Stimulated activated CD8-positive, alpha-beta memory T cell treated with anti-CD3 and anti-CD28 coated beads, Interleukin-15, amount 100 ng/mL, for 24 hours (primary cell): ENCODE measurements at regions not wholly inside any gene's neighbourhood (a gene's known extent, or its start where the extent isn't known, plus 50 kb on each side); places are given as distances from the start of the nearest gene placed in this dataset.
"Not testable (repeated sequence)": the region's sequence is repeated elsewhere in the genome, so short reads cannot be mapped to it uniquely, and the experiment has no call there.

Experiments
- DNase-seq: peaks from one replicate; pipeline ENCODE4 v3.0.0-alpha.2; 2020; ENCODE audit warnings: low read depth

DNA sequence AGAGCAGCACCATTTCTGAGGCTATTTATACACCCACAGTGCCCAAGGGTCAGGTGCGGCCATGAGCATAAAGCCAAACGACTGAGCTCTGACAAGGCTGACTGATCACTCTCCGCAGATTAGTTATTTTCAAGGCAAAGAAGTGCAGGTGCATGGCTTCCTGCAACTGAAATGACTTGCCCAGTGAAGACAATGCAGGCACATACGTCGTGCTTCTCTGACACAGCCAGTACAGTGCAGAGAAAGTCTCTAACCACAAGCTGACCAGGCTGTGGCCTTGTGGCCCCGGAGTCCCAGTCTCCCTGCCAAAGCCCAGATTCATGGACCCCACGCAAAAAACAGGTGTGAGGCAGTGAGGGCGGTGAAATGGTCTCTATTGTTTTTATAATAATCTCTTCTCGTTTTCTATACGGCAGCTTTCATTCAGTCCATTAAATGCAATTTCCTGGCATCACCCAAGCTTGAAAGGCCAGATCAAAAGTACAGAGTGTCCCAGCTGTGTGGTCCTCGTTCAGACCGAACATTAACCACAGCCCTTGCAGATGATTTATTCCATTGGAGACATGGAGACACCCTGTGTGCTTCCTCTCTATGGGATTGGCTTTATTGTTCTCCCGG is 447.0 kb upstream of the ID2 start:
- DNase-seq, result no peak

DNA sequence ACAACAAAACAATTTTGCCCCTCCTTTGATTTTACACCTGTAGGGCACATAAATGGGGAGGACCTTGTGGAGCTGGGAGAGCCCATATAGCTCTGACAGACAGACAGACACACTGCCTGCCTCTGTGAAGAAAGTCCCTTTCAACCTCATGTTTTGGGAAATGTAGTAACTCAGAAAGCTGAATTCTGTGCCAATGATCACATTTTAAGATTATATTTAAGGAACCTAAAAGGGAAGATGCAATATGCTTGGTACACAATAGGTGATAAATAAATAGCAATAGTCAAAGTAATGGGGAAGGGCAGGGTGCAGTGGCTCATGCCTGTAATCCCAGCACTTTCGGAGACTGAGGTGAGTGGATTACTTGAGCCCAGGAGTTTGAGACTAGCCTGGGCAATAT is 446.4 kb upstream of the ID2 start:
- no peak for DNase-seq

DNA sequence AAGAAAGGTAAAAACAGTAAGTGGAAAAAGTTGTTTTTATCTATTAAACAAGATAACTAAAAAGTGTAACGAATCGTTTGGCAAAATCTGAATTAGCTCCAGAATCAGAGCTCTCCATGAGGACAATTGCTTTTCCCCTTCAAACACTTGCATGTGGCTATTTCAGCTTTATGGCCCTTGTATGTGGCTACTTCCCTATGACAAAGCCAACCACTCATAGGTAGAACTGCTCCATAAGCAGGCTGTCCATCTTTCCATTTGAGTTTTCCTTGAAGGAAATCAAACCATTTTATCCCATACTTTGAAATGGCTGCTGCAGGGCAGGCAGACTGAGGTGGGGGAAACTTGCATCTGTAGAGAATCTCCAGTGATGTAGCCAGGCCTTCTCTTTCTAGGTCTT is 445.5 kb upstream of the ID2 start:
- no peak for DNase-seq

DNA sequence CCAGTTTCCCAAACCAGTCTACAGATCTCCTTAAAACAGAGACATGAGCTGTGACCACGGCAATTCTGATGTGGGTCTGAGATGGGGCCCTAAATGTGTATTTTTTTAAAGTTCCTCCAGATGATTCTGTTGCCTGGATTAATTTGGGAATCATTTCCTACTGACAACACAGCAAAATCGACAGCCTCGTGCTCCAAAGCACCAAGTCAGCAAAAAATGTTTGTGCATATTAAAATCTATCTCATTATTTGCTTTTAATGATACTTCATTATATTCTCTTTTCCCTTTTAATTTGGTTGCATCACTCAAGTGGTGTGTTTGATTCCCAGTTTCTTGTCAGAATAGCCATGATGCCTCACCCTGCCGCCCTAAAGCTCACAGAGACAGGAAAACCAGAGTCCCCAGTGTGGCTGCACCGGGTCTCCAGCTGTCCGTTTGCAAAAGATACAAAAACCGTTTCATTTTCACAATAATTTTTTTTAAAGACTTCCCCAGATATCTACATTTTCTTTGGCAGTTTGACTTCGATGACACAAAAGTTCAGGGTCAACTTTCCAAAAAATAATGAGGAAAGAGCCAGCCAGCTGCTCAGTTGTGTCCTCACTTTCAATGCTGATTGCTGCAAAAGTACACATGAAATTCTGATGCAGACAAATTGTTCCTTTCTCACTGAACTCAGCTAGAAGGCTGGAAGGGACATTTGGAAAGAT is 443.2 kb upstream of the ID2 start:
- DNase-seq, result no peak

DNA sequence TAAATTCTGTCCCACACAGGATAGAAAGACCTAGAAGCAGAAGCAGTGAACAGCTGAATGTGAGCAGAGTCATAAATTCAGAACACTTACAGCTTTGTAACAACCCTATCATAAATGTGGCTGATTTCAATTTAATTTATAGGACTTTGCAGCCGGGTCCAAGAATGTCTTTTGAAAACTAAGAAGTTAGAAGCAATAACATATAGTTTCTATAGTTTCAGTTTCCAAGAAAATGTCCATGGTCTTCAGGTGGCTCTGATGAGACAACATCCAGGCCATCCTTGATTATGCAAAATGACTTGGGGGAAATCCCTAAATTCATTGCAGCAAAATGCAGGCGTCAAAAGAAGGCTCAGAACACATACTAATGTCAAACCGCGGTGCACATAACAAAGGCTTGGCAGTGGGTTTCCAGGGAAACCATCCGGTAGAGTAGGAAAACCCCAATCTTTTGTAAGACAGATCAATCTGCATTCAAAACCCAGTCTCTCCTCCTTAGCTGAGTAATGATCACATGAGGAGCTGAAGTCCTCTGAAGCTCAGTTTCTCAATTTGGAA is 442.2 kb upstream of the ID2 start:
- no peak for DNase-seq

DNA sequence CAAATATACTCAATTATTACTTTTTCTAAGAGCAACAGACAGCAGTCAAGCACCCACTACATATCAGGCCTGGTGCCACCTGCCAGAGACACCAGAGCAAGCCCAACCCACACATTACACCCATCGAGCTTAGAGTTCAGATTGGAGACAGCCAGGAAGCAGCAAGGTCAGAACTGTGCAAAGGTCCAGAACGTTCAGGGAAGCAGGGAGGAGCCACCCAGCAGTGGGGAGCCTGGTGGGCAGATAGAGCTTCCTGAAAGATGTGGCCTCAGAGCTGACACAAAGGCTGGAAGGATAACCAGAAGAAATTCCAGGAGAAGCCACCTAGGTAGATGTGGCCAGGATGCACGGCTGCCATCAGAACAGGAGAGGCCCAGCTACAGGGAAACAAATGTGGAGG is 440.5 kb upstream of the ID2 start:
- no peak for DNase-seq

DNA sequence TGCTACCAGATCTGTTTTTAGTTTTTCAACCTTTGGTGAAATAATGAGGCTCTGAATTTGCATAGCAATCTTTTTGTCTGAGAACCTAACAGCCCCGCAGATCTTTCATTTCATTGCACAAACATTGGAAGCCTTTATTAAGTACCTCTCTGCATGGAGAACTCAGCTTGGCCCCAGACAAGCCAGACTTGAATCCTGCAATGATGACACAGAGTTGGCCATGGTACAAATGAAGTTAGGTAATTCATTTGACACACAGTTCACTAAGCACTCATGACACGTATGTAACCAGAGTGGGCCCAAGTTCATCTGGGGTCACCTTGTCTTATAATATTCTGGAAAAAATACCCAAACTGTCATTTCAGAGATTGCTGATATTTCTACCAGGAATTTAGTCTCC is 439.1 kb upstream of the ID2 start:
- no peak for DNase-seq

DNA sequence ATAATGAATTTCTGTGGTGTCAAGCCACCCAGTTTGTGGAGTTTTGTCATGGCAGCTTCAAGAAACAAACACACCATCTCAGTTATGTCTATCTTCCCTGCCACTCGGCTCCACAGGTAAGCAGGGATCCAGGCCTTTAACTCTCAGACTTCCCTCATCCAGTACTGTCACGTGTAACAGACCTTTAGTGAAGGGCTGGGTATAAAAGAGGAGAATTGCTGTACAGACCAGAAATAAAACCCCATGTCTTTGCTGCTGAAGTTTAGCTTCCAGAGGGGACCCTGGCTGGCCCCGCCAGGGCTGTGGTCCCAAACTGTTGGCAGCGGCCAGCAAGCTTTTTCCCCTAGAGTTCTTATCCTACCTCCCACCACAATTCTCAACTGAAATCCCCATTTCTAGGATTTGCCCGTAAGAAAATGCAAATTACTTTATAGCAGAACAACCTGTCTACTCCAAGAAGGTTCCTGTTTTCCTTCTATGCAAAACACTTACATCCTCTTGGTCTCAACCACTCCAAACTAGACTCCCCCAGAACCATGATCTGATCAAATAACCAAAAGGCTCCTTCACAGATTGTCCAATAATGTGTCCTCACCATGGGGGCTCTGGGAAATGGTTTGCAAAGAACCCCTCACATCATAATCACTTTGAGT is 438.0 kb upstream of the ID2 start:
- DNase-seq, result no peak

DNA sequence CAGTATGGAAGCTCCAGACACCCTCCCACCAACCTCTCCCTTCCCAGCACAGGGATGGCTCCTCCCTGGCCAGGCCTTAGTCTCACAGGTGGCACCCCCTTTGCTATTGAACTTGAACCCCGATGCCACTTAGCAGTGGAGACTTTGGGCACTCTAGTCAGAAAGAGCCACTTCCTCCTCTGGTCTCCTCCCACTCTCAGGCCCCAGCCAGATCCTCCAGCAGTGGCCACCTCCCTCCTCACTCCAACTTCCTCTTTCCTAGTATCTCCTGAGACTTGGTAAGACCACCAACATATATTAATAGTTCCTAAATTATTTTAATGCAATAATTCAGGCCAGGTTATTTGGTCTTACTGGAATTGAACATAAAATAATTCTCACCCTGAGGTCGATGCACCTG is 437.2 kb upstream of the ID2 start:
- DNase-seq, result no peak

DNA sequence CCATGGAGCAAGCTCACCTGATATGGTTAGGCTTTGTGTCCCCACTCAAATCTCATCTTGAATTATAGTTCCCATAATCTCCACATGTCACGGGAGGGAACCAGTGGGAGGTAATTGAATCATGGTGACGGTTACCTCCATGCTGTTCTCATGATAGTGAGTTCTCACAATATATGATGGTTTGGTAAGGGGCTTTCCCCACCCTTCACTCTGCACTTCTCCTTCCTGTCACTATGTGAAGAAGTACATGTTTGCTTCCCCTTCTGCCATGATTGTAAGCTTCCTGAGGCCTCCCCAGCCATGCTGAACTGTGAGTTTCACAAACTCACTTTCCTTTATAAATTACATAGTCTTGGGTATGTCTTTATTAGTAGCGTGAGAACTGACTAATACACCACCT is 435.7 kb upstream of the ID2 start:
- no peak for DNase-seq

DNA sequence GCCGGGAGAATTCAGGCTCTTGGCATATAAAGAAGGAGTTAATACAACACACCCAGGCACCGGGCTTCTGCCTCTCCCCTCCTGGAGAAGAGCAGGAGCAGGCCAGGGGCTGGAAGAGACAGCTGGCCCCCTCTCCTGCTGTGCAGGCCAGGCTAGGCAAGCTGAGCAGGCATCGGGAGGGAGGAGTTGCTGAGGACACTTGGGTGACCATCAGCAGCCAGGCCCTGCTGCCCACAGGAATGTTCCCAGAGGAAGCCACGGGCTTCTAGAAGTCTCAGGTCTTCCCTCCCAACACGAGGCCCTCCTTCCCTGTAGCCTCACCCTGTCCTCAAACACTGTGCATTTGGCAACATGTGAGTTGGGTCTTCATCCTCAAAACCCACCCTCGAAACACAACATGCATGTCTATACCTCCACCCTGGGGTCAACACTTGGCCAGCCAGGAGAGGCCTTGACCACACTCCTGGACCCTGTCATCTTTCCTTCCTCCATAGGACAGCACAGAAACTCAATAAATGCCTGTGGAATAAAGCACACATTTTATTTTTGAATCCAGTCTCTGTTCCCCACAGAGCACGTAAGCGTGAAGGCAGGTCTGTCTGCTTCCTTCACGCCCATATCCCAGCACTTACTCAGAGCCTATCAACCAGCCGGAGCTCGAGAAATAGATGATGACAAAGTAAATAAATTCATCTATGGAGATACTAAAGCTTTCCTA is 433.8 kb upstream of the ID2 start:
- no peak for DNase-seq

DNA sequence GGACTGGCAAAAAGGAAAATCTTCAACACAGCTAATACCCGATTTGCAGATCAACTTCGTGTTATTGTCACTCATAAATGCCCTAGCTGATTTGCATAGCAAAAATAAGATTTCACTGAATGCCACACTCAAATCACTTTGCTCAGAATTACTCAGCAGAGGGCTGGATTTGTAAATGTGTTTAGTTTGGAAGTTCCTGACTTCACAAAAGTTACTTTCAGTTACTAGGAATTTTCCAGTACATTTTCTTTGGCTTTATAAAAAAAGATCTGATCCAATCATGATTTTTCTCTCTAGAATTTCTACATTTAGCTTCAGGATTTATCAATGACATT is 433.3 kb upstream of the ID2 start:
- no peak for DNase-seq

DNA sequence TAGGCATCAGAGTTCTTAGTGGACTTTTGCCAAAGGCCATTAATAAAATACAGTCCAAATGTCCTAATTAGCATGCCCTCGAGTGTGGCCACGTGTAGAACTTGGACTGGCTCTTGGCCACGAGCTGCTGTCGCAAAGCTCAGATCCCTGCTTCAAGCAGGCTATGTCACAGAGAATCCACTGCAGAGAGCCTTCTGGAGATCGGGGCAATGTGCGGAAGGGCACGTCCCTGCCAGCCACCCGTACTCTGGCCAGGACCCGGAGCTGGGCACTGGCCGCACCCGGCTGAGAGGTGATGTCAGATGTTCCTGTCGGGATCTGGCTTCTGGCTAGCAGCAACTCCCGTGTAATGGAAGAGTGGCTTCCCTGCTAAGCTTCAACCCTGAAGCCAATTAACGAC is 432.7 kb upstream of the ID2 start:
- DNase-seq, result no peak

DNA sequence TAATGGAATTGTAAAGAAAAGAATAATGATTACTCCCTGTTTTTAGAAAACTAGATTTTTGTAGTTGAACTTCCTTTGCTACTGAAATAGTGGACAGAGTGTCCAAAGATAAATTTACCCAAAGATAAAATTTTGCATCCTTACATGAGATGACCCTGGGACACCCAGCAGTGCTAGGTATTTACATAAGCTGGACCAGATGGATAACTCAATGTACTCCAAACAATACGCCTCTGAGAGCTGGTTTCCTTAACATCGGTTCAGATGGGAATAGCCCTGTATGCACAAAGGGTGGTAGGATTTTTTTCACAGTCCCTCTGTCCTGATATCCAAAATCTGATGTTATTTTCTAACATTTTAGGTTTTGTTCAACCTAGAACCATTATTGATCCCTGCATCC is 432.1 kb upstream of the ID2 start:
- no peak for DNase-seq

DNA sequence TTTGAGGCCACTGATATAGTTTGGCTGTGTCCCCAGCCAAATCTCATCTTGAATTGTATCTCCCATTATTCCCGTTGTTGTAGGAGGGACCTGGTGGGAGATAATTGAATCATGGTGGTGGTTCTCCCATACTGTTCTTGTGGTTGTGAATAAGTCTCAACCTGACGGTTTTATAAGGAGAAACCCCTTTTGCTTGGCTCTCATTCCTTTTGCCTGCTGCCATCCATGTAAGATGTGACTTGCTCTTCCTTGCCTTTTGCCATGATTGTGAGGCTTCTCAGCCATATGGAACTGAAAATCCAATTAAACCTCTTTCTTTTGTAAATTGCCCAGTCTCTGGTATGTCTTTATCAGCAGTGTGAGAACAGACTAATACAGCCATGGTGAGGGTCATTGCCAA is 431.6 kb upstream of the ID2 start:
- DNase-seq, result not testable (repeated sequence)

DNA sequence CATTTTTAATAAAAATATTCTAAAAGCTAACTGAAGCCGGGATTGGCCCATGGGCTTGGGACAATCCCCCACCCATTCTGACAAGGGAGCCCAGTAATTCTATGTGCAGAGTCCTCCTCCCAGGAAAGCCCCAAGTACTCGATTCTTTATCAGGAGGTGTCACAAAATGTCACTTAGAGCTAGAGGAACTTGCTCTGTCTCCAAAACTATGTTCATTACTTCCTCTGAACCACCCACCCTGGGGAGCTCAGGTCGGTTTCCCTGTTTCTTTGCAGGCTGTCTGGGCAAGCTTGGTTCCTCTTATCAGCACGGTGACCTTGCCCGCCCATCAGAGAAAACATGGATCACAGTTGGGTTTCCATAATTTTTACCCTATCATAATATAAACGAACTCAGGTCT is 430.6 kb upstream of the ID2 start:
- no peak for DNase-seq

DNA sequence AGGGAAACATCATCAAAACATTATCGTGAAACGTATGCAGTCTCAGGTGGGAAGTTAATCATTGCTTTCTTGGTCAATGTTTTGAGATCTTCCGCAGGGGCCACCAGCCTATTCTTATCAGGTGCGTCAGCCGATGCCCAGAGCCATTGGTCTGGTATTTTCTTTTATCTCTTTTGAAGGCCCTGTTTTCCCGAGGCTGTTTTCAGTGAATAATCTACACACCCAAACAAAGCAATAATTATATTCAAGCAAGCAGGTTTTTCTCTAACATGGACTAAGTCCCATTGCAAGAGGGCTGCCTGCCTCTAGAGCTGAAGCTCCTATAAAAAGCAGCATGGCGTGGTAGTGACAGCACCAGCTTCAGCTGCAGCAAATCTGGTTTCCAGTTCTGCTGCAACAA is 430.0 kb upstream of the ID2 start:
- no peak for DNase-seq

DNA sequence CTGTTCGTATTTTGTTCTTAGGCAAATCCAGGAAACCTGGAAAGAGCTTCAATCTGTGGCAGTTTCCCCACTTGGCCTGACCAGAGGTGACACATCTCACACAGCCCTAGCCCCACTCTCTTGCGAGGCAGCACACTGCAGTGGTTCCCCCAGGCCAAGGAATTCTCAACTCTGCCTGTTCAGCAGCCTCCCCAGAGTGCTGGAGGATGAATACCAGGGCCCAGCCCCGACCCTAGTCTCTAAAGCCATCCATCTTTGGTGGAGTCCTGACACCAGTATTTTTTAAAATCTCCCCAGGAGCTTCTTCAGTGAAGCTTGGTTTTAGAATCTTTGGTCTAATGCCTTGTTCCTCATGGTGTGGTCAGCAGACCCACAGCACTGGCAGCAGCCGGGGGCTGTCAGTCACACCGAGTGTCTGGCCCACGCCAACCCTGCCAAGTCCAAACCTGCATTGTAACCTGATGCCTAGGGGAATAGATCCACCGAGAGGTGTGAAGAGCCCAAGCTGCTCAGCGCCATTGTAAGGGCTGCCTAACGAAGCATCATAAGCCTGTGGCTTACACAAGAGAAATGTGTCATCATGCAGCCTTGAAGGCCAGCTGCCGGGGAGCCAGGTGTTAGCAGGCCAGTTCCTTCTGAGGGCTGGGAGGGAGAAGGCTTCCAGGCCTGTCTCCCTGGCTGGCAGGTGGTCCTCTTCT is 428.7 kb upstream of the ID2 start:
- no peak for DNase-seq

DNA sequence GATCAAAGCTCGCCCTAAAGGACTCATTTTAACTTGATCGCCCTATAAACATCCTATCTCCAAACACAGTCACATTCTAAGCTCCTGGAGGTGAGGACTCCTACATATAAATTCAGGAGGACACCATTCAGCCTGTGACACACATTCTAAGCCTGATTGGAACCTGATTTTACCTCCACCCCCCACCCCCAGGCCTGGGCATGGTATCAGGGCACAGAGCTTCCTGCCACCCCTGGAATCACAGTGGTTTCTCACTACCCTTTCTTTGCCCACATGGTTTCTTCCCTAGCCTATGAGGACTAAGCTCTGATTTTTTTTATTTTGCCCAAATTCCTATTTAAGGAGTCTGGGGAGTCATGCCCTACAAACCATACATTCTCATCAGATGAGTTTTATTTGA is 428.1 kb upstream of the ID2 start:
- no peak for DNase-seq

DNA sequence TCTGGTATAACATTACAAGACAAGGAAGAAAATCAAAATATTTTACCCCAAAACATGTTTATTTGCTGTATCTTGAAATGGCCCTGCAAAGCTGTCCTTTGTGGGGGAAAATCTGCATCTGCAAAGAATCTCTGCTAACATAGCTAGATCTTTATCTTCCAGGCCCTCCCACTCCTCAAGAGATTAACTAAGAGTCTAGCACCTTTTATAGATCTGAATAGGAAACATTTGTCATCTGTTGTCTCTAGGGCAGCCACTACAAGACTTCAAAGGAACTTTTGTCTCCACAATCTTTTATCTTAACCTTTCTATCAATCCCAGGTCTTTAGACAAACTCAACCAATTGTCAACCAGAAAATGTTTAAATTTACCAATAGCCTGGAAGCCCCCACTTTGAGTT is 427.6 kb upstream of the ID2 start:
- DNase-seq, result not testable (repeated sequence)

DNA sequence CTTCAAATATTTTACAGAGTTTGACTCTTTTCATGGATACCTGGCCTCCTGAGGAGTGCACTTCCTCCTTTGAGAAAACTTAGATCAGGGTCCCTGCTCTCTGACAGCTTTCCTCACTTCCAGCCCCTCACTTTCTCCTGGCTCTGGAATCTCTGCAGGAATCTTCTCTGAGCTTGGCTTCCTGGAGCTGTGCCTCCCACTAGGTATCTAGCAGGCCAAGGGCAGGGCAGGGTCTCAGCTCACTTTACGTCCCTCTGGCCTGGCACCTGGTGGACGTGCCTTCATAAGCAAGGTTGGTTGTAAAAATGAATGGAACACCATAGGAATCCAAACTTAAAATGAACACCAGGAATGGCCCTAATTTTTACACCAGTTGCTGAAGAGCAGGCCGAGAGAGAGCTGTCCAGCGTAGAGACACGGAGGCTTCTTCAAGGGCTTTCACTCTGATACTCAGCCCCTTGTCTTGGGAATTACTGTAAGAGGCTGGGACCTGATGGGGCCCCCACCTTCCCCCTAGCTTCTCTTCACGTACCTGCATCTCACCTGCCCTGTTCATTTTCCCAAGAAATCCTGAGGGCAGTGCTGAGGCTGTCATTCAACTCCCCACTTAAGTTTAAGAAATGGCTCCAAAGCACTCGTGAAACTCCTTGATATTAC is 426.9 kb upstream of the ID2 start:
- DNase-seq, result no peak

DNA sequence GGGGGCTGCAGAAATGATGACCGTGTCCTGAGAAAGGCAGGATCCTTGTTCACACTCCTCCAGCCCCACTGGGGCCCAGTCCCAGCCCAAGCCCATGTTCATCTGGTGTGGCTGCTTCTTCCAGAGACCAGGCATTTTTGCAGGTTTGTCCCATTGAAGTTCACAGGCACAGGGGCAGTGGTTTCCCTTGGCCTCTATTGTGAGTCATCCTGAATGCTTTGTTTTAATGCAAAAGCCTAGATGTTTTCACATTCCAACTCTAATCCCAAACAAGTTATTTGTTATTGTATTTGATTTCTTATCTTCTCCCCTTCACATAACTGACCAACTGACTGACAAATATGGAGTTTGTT is 426.4 kb upstream of the ID2 start:
- no peak for DNase-seq
